Vagina (tissue), 2 donors: ENCODE measurements at regions not wholly inside any gene's neighbourhood (a gene's known extent, or its start where the extent isn't known, plus 50 kb on each side); places are given as distances from the start of the nearest gene placed in this dataset.

Experiments used
- CTCF ChIP-seq, 3 experiments: fragments of 450-650 bp in 2 of 3; fragments of 200-600 bp in 1 of 3; sonication (generic) in 1 of 3; IDR thresholded peaks; one replicate each; pipeline ENCODE4 v1.5.1; 2017 to 2019; ENCODE audit warnings: antibody characterized with exemption in 3 of 3, mild to moderate bottlenecking in 2 of 3, moderate library complexity in 2 of 3
- POLR2A ChIP-seq, 2 donors: fragments of 450-650 bp; IDR thresholded peaks; one replicate each; pipeline ENCODE4 v1.6.1; 2017; ENCODE audit warnings: antibody characterized with exemption in 2 of 2, mild to moderate bottlenecking in 2 of 2, moderate library complexity in 2 of 2
- POLR2AphosphoS5 ChIP-seq, 2 donors: sonication (generic); formaldehyde crosslinking; IDR thresholded peaks; one replicate each; pipeline ENCODE4 v1.9.0; 2017; ENCODE audit warnings: antibody characterized with exemption in 2 of 2, mild to moderate bottlenecking in 2 of 2, low read depth in 1 of 2; ENCODE audit not compliant: insufficient read depth in 1 of 2

GRCh38 chr14:86597279-86597678 lies 1067.3 kb downstream of the FLRT2 start:
- TF ChIP-seq POLR2A (IDR thresholded peaks at IDR 0.05) (no peak), CTCF (IDR thresholded peaks at IDR 0.05) (no peak), POLR2AphosphoS5 (IDR thresholded peaks at IDR 0.05; ENCODE audit: insufficient read depth in 1 of 2, low read depth in 1 of 2) (no peak)
